K562 (cell line): ENCODE measurements at regions not wholly inside any gene's neighbourhood (a gene's known extent, or its start where the extent isn't known, plus 50 kb on each side); places are given as distances from the start of the nearest gene placed in this dataset.

ENCODE experiments used
- ATAC-seq: fragments of 200-7000 bp; cut with Tn5 transposase; 3 replicates; pipeline ENCODE4 v1.9.1; 2020; ENCODE audit warnings: moderate library complexity
- BruUV-seq: library from RNA; stranded (reverse); fragments of 400-500 nt; replicated peaks from 2 replicates; lab custom pipeline; 2021; lab: Mats Ljungman, UMichigan
- CTCF ChIA-PET: fragments of 300-600 bp; formaldehyde crosslinking; extraction: SDS; loops from one replicate; lab custom pipeline; 2021; ENCODE audit warnings: low intra/inter-chr PET ratio; lab: Yijun Ruan, JAX
- POLR2A ChIA-PET: fragments of 300-600, 350-650 bp; sonication (Branson Sonifier 250); formaldehyde crosslinking; extraction: SDS; loops from one replicate; lab custom pipeline; 2021; ENCODE audit warnings: antibody characterized with exemption, inconsistent platforms; lab: Yijun Ruan, JAX
- DNase-seq, 4 experiments: peaks; one replicate each; pipeline versions ENCODE4 v3.0.0 to v3.0.0-alpha.2; 2011 to 2018; ENCODE audit warnings: low spot score in 3 of 4, mixed read lengths in 3 of 4; ENCODE audit errors: extremely low read depth in 1 of 4
- FAIRE-seq: peaks from 2 replicates; lab custom pipeline; 2011; peaks lifted over from hg19 to GRCh38; lab: Jason Lieb, UNC
- H2AFZ ChIP-seq: 2 replicates; pipeline ENCODE4 v1.6.0; 2011; ENCODE audit warnings: low read depth, low read length, control low read depth, inconsistent platforms
- H3K27ac ChIP-seq: fragments of 200-600 bp; 3 replicates; pipeline ENCODE4 v1.8.0; 2011; ENCODE audit warnings: low read depth, mild to moderate bottlenecking, control low read depth, inconsistent platforms, low read length, moderate library complexity, mixed read lengths; ENCODE audit errors: extremely low read depth
- H3K27me3 ChIP-seq, 2 experiments: fragments of 300-600 bp in 1 of 2; 2 replicates in 1 of 2; 3 replicates in 1 of 2; pipeline versions ENCODE4 v1.6.0 to v1.8.0; 2011; ENCODE audit warnings: inconsistent platforms in 2 of 2, low read length in 2 of 2, mild to moderate bottlenecking in 1 of 2, mixed read lengths in 1 of 2, moderate library complexity in 1 of 2; ENCODE audit not compliant: control insufficient read depth in 2 of 2, insufficient read depth in 2 of 2
- H3K36me3 ChIP-seq: fragments of 300-600 bp; 3 replicates; pipeline ENCODE4 v1.8.0; 2011; ENCODE audit warnings: mild to moderate bottlenecking, low read length, inconsistent platforms; ENCODE audit not compliant: control insufficient read depth, insufficient read depth
- H3K4me1 ChIP-seq, 2 experiments: fragments of 200-600 bp in 1 of 2; replicated peaks in 1 of 2; 2 replicates in 1 of 2; 3 replicates in 1 of 2; pipeline versions ENCODE4 v1.5.1 to v1.8.0; 2011; ENCODE audit warnings: inconsistent platforms in 2 of 2, low read length in 2 of 2, mild to moderate bottlenecking in 1 of 2, mixed read lengths in 1 of 2, moderate library complexity in 1 of 2; ENCODE audit not compliant: control insufficient read depth in 2 of 2, insufficient read depth in 2 of 2
- H3K4me2 ChIP-seq: 2 replicates; pipeline ENCODE4 v1.6.1; 2011; ENCODE audit warnings: low read length, control low read depth, inconsistent platforms, mixed read lengths; ENCODE audit not compliant: insufficient read depth
- H3K4me3 ChIP-seq: fragments of 200-600 bp; sonication (generic), shearing (Covaris generic); 2 replicates; pipeline ENCODE4 v1.5.1; 2016; ENCODE audit warnings: control low read depth, inconsistent platforms
- H3K79me2 ChIP-seq: fragments of 200-600 bp; 3 replicates; pipeline ENCODE4 v1.8.0; 2011; ENCODE audit warnings: low read length, inconsistent platforms; ENCODE audit not compliant: control insufficient read depth, insufficient read depth
- H3K9ac ChIP-seq, 2 experiments: 2 replicates each; pipeline versions ENCODE4 v1.6.0 to v1.6.1; 2011; ENCODE audit warnings: low read depth in 2 of 2, low read length in 2 of 2, control low read depth in 1 of 2, inconsistent platforms in 1 of 2, mild to moderate bottlenecking in 1 of 2, mixed read lengths in 1 of 2; ENCODE audit not compliant: insufficient read depth in 1 of 2
- H3K9me1 ChIP-seq: one replicate; pipeline ENCODE4 v1.6.0; 2011; ENCODE audit warnings: inconsistent platforms, mild to moderate bottlenecking, low read length, moderate library complexity; ENCODE audit not compliant: control insufficient read depth, insufficient read depth
- H3K9me3 ChIP-seq: replicated peaks from 2 replicates; pipeline ENCODE4 v1.5.1; 2011; ENCODE audit warnings: low read depth, low read length, inconsistent platforms; ENCODE audit not compliant: control insufficient read depth, insufficient read depth
- H4K20me1 ChIP-seq: replicated peaks from 2 replicates; pipeline ENCODE4 v1.6.1; 2011; ENCODE audit warnings: low read length, inconsistent platforms, mixed read lengths; ENCODE audit not compliant: control insufficient read depth, insufficient read depth
- POLR3G ChIP-seq: IDR thresholded peaks from 2 replicates; pipeline ENCODE4 v1.6.1; 2011; ENCODE audit not compliant: insufficient read length, insufficient replicate concordance; ENCODE audit errors: extremely low read depth
- TEAD4 ChIP-seq, 2 experiments: sonication (generic) in 1 of 2; formaldehyde crosslinking in 1 of 2; IDR thresholded peaks; 2 replicates each; pipeline versions ENCODE4 v1.6.1 to v1.8.0; 2012 to 2022; ENCODE audit warnings: borderline replicate concordance in 1 of 2, inconsistent platforms in 1 of 2, low read length in 1 of 2, mild to moderate bottlenecking in 1 of 2, missing genetic modification reagents in 1 of 2
- ZBTB7A ChIP-seq: IDR thresholded peaks from 2 replicates; pipeline ENCODE4 v1.6.1; 2011; ENCODE audit warnings: low read depth, mild to moderate bottlenecking, low read length, moderate library complexity, borderline replicate concordance; ENCODE audit not compliant: control insufficient read depth
- WGBS: fragments of 100-300 bp; shearing (Covaris generic); methylation state at CpG from one replicate; pipeline ENCODE4 v1.1.6; 2016; ENCODE audit warnings: low coverage, mixed read lengths; ENCODE audit not compliant: insufficient coverage; ENCODE audit errors: missing lambda C conversion rate; 5-methylcytosine and 5-hydroxymethylcytosine counted together
- in situ Hi-C: fragments of 300-500 bp; cut with MboI; formaldehyde crosslinking; loops from 4 replicates; pipeline ENCODE4 v1.15.0; 2018; ENCODE audit warnings: inconsistent platforms, mixed read lengths
- intact Hi-C: fragments of 100-400 bp; cut with micrococcal nuclease; formaldehyde crosslinking; loops from 2 replicates; pipeline ENCODE4 v1.14.2; 2022
- TF ChIP-seq, protein P1 (sequence below): sonication (generic); formaldehyde crosslinking; IDR thresholded peaks from 2 replicates; pipeline ENCODE4 v1.8.0; 2022; ENCODE audit warnings: missing genetic modification reagents, mild to moderate bottlenecking, borderline replicate concordance
- TF ChIP-seq, protein P2 (sequence below): fragments of 250-450 bp; sonication (Bioruptor Pico); IDR thresholded peaks from 2 replicates; pipeline ENCODE4 v1.9.0; 2021; ENCODE audit warnings: mild to moderate bottlenecking

DNA sequence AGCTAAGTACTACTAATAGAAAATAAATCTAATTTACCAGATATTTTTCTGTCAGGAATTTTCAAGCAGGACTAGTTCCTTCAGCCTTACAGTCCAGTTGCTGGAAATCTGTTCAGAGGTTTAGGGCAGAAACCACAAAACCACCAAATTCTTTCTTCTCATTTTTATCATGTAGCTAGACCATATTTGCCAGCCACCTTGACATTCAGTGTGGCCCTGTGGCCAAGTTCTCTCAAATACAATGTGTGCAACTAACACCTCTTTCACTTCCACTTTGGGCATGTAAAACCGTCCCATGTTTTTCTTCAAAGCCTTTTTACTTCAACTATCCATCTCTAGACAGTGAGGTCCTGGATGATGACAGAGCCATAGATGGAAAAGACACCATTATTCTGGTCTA, 1133.2 kb upstream of the CDH18 start:
- H3K9me1 ChIP-seq = no peaks in the 10 kb centered on the region
- H3K9me3 ChIP-seq = no peaks in the 10 kb centered on the region; the same call in 1 of the 2 replicates
- ATAC-seq (no peak), FAIRE-seq (no peak)
- intact Hi-C loops = no loop called here
- no TSS peak for BruUV-seq
- no peak overlapping the region for H2AFZ ChIP-seq
- H3K27me3 ChIP-seq = no peaks in the 10 kb centered on the region
- POLR2A ChIA-PET = no interaction called here
- no peaks in the 10 kb centered on the region for H4K20me1 ChIP-seq
- H3K4me3 ChIP-seq = no peak overlapping the region
- no peak for TF ChIP-seq POLR3G
- TF ChIP-seq, protein P1, sequence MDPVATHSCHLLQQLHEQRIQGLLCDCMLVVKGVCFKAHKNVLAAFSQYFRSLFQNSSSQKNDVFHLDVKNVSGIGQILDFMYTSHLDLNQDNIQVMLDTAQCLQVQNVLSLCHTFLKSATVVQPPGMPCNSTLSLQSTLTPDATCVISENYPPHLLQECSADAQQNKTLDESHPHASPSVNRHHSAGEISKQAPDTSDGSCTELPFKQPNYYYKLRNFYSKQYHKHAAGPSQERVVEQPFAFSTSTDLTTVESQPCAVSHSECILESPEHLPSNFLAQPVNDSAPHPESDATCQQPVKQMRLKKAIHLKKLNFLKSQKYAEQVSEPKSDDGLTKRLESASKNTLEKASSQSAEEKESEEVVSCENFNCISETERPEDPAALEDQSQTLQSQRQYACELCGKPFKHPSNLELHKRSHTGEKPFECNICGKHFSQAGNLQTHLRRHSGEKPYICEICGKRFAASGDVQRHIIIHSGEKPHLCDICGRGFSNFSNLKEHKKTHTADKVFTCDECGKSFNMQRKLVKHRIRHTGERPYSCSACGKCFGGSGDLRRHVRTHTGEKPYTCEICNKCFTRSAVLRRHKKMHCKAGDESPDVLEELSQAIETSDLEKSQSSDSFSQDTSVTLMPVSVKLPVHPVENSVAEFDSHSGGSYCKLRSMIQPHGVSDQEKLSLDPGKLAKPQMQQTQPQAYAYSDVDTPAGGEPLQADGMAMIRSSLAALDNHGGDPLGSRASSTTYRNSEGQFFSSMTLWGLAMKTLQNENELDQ (CRISPR knock-in tag) = no peak
- TF ChIP-seq, protein P2, sequence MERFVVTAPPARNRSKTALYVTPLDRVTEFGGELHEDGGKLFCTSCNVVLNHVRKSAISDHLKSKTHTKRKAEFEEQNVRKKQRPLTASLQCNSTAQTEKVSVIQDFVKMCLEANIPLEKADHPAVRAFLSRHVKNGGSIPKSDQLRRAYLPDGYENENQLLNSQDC (CRISPR knock-in tag) = no peak
- TF ChIP-seq ZBTB7A = no peak
- TF ChIP-seq TEAD4 (IDR thresholded peaks at IDR 0.05; ENCODE audit: low read length) = no peak
- no peak for TF ChIP-seq TEAD4 (CRISPR knock-in tag; IDR thresholded peaks at IDR 0.05; ENCODE audit: borderline replicate concordance)
- TF ChIP-seq, all 486 proteins: peak for 0
- no peak for DNase-seq
- H3K79me2 ChIP-seq = no peaks in the 10 kb centered on the region
- CTCF ChIA-PET = no interaction called here
- in situ Hi-C loops = no loop called here
- no peak overlapping the region for H3K9ac ChIP-seq
- H3K27ac ChIP-seq = no peak overlapping the region
- WGBS = 0% methylated on average over 1 of the region's 1 CpG
- no peaks in the 10 kb centered on the region for H3K4me1 ChIP-seq
- no peak overlapping the region for H3K4me2 ChIP-seq
- H3K36me3 ChIP-seq = no peaks in the 10 kb centered on the region
